GM03348 (cell line): ENCODE measurements at regions not wholly inside any gene's neighbourhood (a gene's known extent, or its start where the extent isn't known, plus 50 kb on each side); places are given as distances from the start of the nearest gene placed in this dataset.

Experiments
- DNase-seq: peaks from one replicate; pipeline ENCODE4 v3.0.0; 2012; ENCODE audit warnings: low spot score

- DNase-seq = no peak
Observed at GRCh38 chr17:12530161-12530560, 135.5 kb upstream of the MYOCD start.

- DNase-seq = no peak
Observed at GRCh38 chr17:12536021-12536420, 129.7 kb upstream of the MYOCD start.

GRCh38 chr17:12536472-12536871 is 129.2 kb upstream of the MYOCD start:
- DNase-seq = no peak

GRCh38 chr17:12537436-12537835 is 128.3 kb upstream of the MYOCD start:
- no peak for DNase-seq

- DNase-seq = no peak
Observed at GRCh38 chr17:12538003-12538402, 127.7 kb upstream of the MYOCD start.

GRCh38 chr17:12545877-12546513 is 119.7 kb upstream of the MYOCD start:
- DNase-seq = peak; percentile 82

GRCh38 chr17:12546983-12547382 is 118.7 kb upstream of the MYOCD start:
- no peak for DNase-seq

GRCh38 chr17:12547831-12548230 is 117.9 kb upstream of the MYOCD start:
- DNase-seq = no peak

- no peak for DNase-seq
Observed at GRCh38 chr17:12548558-12548957, 117.1 kb upstream of the MYOCD start.

- DNase-seq = peak; percentile 14
Observed at GRCh38 chr17:12549499-12550041, 116.1 kb upstream of the MYOCD start.

- DNase-seq = no peak
Observed at GRCh38 chr17:12553625-12554024, 112.1 kb upstream of the MYOCD start.

- DNase-seq = peak; percentile 24
Observed at GRCh38 chr17:12554251-12554650, 111.4 kb upstream of the MYOCD start.

GRCh38 chr17:12566291-12566690 is 99.4 kb upstream of the MYOCD start:
- DNase-seq = no peak

- DNase-seq = no peak
Observed at GRCh38 chr17:12567077-12568053, 98.3 kb upstream of the MYOCD start.

GRCh38 chr17:12568358-12569251 is 97.1 kb upstream of the MYOCD start:
- no peak for DNase-seq

- DNase-seq = no peak
Observed at GRCh38 chr17:12571606-12572005, 94.1 kb upstream of the MYOCD start.

GRCh38 chr17:12574525-12574924 is 91.2 kb upstream of the MYOCD start:
- DNase-seq = no peak

GRCh38 chr17:12575641-12576040 is 90.0 kb upstream of the MYOCD start:
- DNase-seq = no peak

- DNase-seq = no peak
Observed at GRCh38 chr17:12579288-12579687, 86.4 kb upstream of the MYOCD start.

- no peak for DNase-seq
Observed at GRCh38 chr17:12580640-12581039, 85.0 kb upstream of the MYOCD start.

- DNase-seq = no peak
Observed at GRCh38 chr17:12584727-12585126, 81.0 kb upstream of the MYOCD start.

- DNase-seq = no peak
Observed at GRCh38 chr17:12588531-12588930, 77.2 kb upstream of the MYOCD start.
